Neutrophil (primary cell): ENCODE measurements at regions not wholly inside any gene's neighbourhood (a gene's known extent, or its start where the extent isn't known, plus 50 kb on each side); places are given as distances from the start of the nearest gene placed in this dataset.

Source experiments
- H3K27ac ChIP-seq: fragments of 200-600 bp; sonication (generic); 2 replicates; pipeline ENCODE4 v1.5.1; 2016; ENCODE audit warnings: mild to moderate bottlenecking, moderate library complexity
- H3K27me3 ChIP-seq: fragments of 200-600 bp; sonication (generic); 2 replicates; pipeline ENCODE4 v1.6.0; 2016; ENCODE audit warnings: mild to moderate bottlenecking
- H3K36me3 ChIP-seq: fragments of 200-600 bp; sonication (generic); 2 replicates; pipeline ENCODE4 v1.5.1; 2017
- H3K4me1 ChIP-seq, 2 experiments: fragments of 200-600 bp in 1 of 2; sonication (generic) in 1 of 2; 1 replicate in 1 of 2; 2 replicates in 1 of 2; pipeline versions ENCODE4 v1.5.1 to v1.6.1; 2013 to 2016; ENCODE audit warnings: low read depth in 1 of 2, low read length in 1 of 2, mild to moderate bottlenecking in 1 of 2, moderate library complexity in 1 of 2; ENCODE audit not compliant: control insufficient read depth in 1 of 2, insufficient read depth in 1 of 2
- H3K4me3 ChIP-seq, 2 experiments: fragments of 200-600 bp in 1 of 2; sonication (generic) in 1 of 2; 1 replicate in 1 of 2; 2 replicates in 1 of 2; pipeline ENCODE4 v1.5.1; 2013 to 2016; ENCODE audit warnings: low read depth in 1 of 2, low read length in 1 of 2, mild to moderate bottlenecking in 1 of 2, moderate library complexity in 1 of 2
- H3K9me3 ChIP-seq: fragments of 200-600 bp; sonication (generic); 2 replicates; pipeline ENCODE4 v1.5.1; 2016
- TF ChIP-seq, protein P1 (sequence below): fragments of 200-600 bp; sonication (generic); IDR thresholded peaks from 2 replicates; pipeline ENCODE4 v1.5.1; 2016; ENCODE audit warnings: antibody characterized with exemption

DNA sequence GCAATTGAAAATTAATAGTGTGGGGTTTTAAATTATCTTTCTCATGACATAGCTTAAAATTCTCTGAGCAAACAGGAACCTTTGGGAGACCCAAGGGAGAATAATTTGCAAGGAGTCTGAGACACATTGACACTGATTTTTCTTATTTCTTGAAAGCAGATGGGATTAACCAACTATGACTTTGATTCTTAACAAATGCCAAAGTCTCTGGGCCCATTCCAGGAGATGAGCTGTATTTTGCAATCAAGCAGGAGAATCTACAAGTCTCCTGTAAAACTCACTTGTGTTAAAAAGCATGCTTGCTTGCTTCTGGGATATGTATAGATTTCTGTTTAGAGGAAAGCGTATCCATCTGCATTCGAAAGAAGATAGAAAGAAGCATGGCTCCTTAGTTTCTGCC lies 71.3 kb upstream of the STT3B start:
- Histone ChIP-seq H3K4me1 (peaks cover 11 to 15% of the 10 kb centered on the region in 2 experiments), H3K36me3 (no peaks in the 10 kb centered on the region), H3K9me3 (no peaks in the 10 kb centered on the region), H3K27me3 (no peaks in the 10 kb centered on the region), H3K4me3 (no peak overlapping the region), H3K27ac (peak overlapping the region; percentile 60)
- TF ChIP-seq, protein P1, sequence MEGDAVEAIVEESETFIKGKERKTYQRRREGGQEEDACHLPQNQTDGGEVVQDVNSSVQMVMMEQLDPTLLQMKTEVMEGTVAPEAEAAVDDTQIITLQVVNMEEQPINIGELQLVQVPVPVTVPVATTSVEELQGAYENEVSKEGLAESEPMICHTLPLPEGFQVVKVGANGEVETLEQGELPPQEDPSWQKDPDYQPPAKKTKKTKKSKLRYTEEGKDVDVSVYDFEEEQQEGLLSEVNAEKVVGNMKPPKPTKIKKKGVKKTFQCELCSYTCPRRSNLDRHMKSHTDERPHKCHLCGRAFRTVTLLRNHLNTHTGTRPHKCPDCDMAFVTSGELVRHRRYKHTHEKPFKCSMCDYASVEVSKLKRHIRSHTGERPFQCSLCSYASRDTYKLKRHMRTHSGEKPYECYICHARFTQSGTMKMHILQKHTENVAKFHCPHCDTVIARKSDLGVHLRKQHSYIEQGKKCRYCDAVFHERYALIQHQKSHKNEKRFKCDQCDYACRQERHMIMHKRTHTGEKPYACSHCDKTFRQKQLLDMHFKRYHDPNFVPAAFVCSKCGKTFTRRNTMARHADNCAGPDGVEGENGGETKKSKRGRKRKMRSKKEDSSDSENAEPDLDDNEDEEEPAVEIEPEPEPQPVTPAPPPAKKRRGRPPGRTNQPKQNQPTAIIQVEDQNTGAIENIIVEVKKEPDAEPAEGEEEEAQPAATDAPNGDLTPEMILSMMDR, result no peak

GRCh38 chr3:31462050-31462569 lies 70.6 kb upstream of the STT3B start:
- Histone ChIP-seq H3K36me3 (no peaks in the 10 kb centered on the region), H3K4me3 (peak overlapping the region in 1 of 2 experiments; percentile 31), H3K27ac (peak overlapping the region; percentile 60), H3K27me3 (no peaks in the 10 kb centered on the region), H3K9me3 (no peaks in the 10 kb centered on the region), H3K4me1 (peaks cover 10 to 14% of the 10 kb centered on the region in 2 experiments)
- TF ChIP-seq, protein P1, result peak; percentile 57

DNA sequence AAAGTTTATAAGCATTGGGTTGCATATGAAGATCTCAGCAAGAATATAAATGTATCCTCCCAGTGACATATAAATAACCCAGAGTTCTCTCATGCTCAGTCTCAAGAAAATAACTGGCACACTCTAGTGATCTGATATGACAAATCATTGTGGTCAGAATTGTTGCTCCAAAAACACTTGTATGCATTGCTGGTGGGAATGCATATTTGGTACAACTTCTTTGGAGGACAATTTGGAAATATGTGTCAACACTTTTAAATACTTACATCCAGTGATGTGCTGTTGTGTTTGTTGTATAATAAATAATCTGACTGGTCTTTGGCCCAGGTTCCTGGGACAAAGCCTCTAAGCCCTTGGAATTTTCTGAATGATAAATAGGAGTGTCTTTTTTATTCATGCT lies 66.7 kb upstream of the STT3B start:
- TF ChIP-seq, protein P1, result no peak
- no peak overlapping the region for H3K4me3 ChIP-seq
- no peak overlapping the region for H3K27ac ChIP-seq
- no peaks in the 10 kb centered on the region for H3K27me3 ChIP-seq
- no peaks in the 10 kb centered on the region for H3K36me3 ChIP-seq
- H3K4me1 ChIP-seq, result peaks cover 10 to 14% of the 10 kb centered on the region in 2 experiments
- no peaks in the 10 kb centered on the region for H3K9me3 ChIP-seq

GRCh38 chr3:31466866-31467265 lies 65.9 kb upstream of the STT3B start:
- TF ChIP-seq, protein P1, result no peak
- no peak overlapping the region for H3K4me3 ChIP-seq
- H3K4me1 ChIP-seq, result peaks cover 7% of the 10 kb centered on the region in 2 experiments
- H3K36me3 ChIP-seq, result no peaks in the 10 kb centered on the region
- no peaks in the 10 kb centered on the region for H3K27me3 ChIP-seq
- H3K27ac ChIP-seq, result no peak overlapping the region
- H3K9me3 ChIP-seq, result no peaks in the 10 kb centered on the region

GRCh38 chr3:31468433-31468832 lies 64.3 kb upstream of the STT3B start:
- TF ChIP-seq, protein P1, result no peak
- H3K36me3 ChIP-seq, result no peaks in the 10 kb centered on the region
- no peaks in the 10 kb centered on the region for H3K9me3 ChIP-seq
- H3K27me3 ChIP-seq, result no peaks in the 10 kb centered on the region
- no peak overlapping the region for H3K4me3 ChIP-seq
- H3K27ac ChIP-seq, result no peak overlapping the region
- no peaks in the 10 kb centered on the region for H3K4me1 ChIP-seq

DNA sequence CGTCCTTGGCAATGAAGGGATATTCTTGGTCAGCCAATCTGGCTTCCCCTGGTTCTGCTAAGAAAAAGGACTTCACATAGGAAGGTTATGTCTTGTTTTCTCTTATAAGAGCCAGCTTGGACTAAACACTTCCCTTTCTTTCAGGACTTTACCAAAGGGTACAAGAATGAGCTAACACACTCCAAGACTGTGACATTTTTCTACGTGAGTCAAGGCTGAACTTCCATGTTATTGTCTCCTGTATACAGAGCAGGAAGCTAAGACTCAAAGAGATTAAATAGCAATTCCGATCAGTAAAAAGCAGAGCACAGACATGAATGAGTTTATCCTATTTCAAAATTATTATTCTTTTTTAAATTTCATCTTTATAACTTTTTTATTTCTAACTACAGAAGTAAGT lies 63.3 kb upstream of the STT3B start:
- H3K27me3 ChIP-seq, result no peaks in the 10 kb centered on the region
- no peaks in the 10 kb centered on the region for H3K36me3 ChIP-seq
- H3K9me3 ChIP-seq, result no peaks in the 10 kb centered on the region
- H3K4me1 ChIP-seq, result no peaks in the 10 kb centered on the region
- no peak overlapping the region for H3K27ac ChIP-seq
- TF ChIP-seq, protein P1, result no peak
- no peak overlapping the region for H3K4me3 ChIP-seq
